SK-N-SH treated with all-trans-retinoic acid at 6 μM for 48 hours (cell line): ENCODE measurements at regions not wholly inside any gene's neighbourhood (a gene's known extent, or its start where the extent isn't known, plus 50 kb on each side); places are given as distances from the start of the nearest gene placed in this dataset.

Source experiments
- ATAC-seq: fragments of 200-7000 bp; cut with Tn5 transposase; 3 replicates; pipeline ENCODE4 v1.9.1; 2020; ENCODE audit warnings: mild to moderate bottlenecking, moderate library complexity
- ARNTL ChIP-seq: fragments of 450-650 bp; formaldehyde crosslinking; IDR thresholded peaks from 2 replicates; pipeline ENCODE4 v1.5.0; 2020; ENCODE audit warnings: low read depth, mild to moderate bottlenecking, moderate library complexity, borderline replicate concordance
- CSDC2 ChIP-seq: fragments of 250-450 bp; sonication (Bioruptor Pico); IDR thresholded peaks from 2 replicates; pipeline ENCODE4 v1.5.0; 2020; ENCODE audit warnings: mild to moderate bottlenecking, moderate library complexity
- ESRRG ChIP-seq: fragments of 250-450 bp; sonication (Bioruptor Pico); IDR thresholded peaks from 2 replicates; pipeline ENCODE4 v1.6.1; 2021; ENCODE audit warnings: mild to moderate bottlenecking
- GLIS3 ChIP-seq: fragments of 250-450 bp; sonication (Bioruptor Pico); IDR thresholded peaks from 2 replicates; pipeline ENCODE4 v1.5.0; 2020; ENCODE audit warnings: mild to moderate bottlenecking, moderate library complexity
- ISL1 ChIP-seq: fragments of 250-450 bp; sonication (Bioruptor Pico); IDR thresholded peaks from 2 replicates; pipeline ENCODE4 v2.1.2; 2022; ENCODE audit warnings: mild to moderate bottlenecking, moderate library complexity
- OSR1 ChIP-seq: fragments of 250-450 bp; sonication (Bioruptor Pico); IDR thresholded peaks from 2 replicates; pipeline ENCODE4 v1.8.0; 2022; ENCODE audit warnings: moderate library complexity, mild to moderate bottlenecking, inconsistent platforms
- PPARA ChIP-seq: fragments of 250-450 bp; sonication (Bioruptor Pico); IDR thresholded peaks from 2 replicates; pipeline ENCODE4 v1.5.0; 2020; ENCODE audit warnings: mild to moderate bottlenecking, borderline replicate concordance
- RARB ChIP-seq: fragments of 250-450 bp; sonication (Bioruptor Pico); IDR thresholded peaks from 2 replicates; pipeline ENCODE4 v1.8.0; 2021; ENCODE audit warnings: mild to moderate bottlenecking, moderate library complexity
- SNAI2 ChIP-seq: fragments of 250-450 bp; sonication (Bioruptor Pico); IDR thresholded peaks from 2 replicates; pipeline ENCODE4 v1.5.0; 2020; ENCODE audit warnings: mild to moderate bottlenecking, moderate library complexity
- TCF4 ChIP-seq: fragments of 250-450 bp; sonication (Bioruptor Pico); IDR thresholded peaks from 2 replicates; pipeline ENCODE4 v1.8.0; 2021; ENCODE audit warnings: mild to moderate bottlenecking, moderate library complexity, borderline replicate concordance
- TOX ChIP-seq: fragments of 250-450 bp; sonication (Bioruptor Pico); IDR thresholded peaks from 2 replicates; pipeline ENCODE4 v1.8.0; 2021; ENCODE audit warnings: mild to moderate bottlenecking, moderate library complexity, borderline replicate concordance
- ZC3H10 ChIP-seq: fragments of 250-450 bp; sonication (Bioruptor Pico); IDR thresholded peaks from 2 replicates; pipeline ENCODE4 v1.5.1; 2021; ENCODE audit warnings: mild to moderate bottlenecking, moderate library complexity
- ZFP3 ChIP-seq: fragments of 250-450 bp; sonication (Bioruptor Pico); IDR thresholded peaks from 2 replicates; pipeline ENCODE4 v1.5.0; 2020; ENCODE audit warnings: mild to moderate bottlenecking, moderate library complexity
- ZFP30 ChIP-seq: fragments of 450-650 bp; formaldehyde crosslinking; IDR thresholded peaks from 2 replicates; pipeline ENCODE4 v1.5.0; 2022; ENCODE audit warnings: mild to moderate bottlenecking, moderate library complexity
- ZNF565 ChIP-seq: fragments of 450-650 bp; formaldehyde crosslinking; conservative IDR thresholded peaks from 2 replicates; pipeline ENCODE4 v1.5.0; 2020; ENCODE audit warnings: low read depth, mild to moderate bottlenecking, moderate library complexity
- ZNF70 ChIP-seq: fragments of 450-650 bp; formaldehyde crosslinking; IDR thresholded peaks from 2 replicates; pipeline ENCODE4 v1.5.0; 2020; ENCODE audit warnings: mild to moderate bottlenecking, moderate library complexity
- ZNF8 ChIP-seq: fragments of 450-650 bp; formaldehyde crosslinking; IDR thresholded peaks from 2 replicates; pipeline ENCODE4 v1.5.0; 2020; ENCODE audit warnings: mild to moderate bottlenecking, moderate library complexity
- TF ChIP-seq, protein P1 (sequence below): fragments of 250-450 bp; sonication (Bioruptor Pico); IDR thresholded peaks from 2 replicates; pipeline ENCODE4 v1.8.0; 2021; ENCODE audit warnings: low read depth, mild to moderate bottlenecking, moderate library complexity, borderline replicate concordance
- TF ChIP-seq, protein P2 (sequence below): fragments of 250-450 bp; sonication (Bioruptor Pico); IDR thresholded peaks from 2 replicates; pipeline ENCODE4 v1.5.1; 2020; ENCODE audit warnings: low read depth, mild to moderate bottlenecking, moderate library complexity
- TF ChIP-seq, protein P3 (sequence below): fragments of 250-450 bp; sonication (Bioruptor Pico); IDR thresholded peaks from 2 replicates; pipeline ENCODE4 v1.5.1; 2021; ENCODE audit warnings: mild to moderate bottlenecking, moderate library complexity
- TF ChIP-seq, protein P4 (sequence below): fragments of 250-450 bp; sonication (Bioruptor Pico); IDR thresholded peaks from 2 replicates; pipeline ENCODE4 v1.8.0; 2020; ENCODE audit warnings: mild to moderate bottlenecking, moderate library complexity, borderline replicate concordance
- TF ChIP-seq, protein P5 (sequence below): fragments of 250-450 bp; sonication (Bioruptor Pico); IDR thresholded peaks from 2 replicates; pipeline ENCODE4 v1.5.0; 2020; ENCODE audit warnings: mild to moderate bottlenecking, moderate library complexity

DNA sequence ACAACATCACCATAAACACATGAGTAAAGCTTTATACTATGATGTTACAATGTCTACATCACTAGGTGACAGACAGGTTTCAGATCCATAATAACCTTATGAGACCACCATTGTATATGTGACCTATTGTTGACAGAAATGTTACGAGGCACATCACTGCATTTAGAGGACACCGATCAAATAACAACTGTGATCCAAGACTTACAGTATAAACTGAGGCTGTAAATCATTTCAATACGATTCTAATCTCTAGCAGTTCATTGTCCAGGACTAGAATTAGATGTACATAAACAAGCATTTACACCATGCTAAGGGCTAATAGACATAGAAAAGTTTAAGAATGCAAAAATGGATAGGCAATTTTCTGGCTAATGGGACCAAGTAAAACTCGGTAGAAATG, 491.9 kb upstream of the ROBO1 start:
- ATAC-seq = no peak
- no peak for TF ChIP-seq ZNF70 (CRISPR knock-in tag)
- TF ChIP-seq, protein P1, sequence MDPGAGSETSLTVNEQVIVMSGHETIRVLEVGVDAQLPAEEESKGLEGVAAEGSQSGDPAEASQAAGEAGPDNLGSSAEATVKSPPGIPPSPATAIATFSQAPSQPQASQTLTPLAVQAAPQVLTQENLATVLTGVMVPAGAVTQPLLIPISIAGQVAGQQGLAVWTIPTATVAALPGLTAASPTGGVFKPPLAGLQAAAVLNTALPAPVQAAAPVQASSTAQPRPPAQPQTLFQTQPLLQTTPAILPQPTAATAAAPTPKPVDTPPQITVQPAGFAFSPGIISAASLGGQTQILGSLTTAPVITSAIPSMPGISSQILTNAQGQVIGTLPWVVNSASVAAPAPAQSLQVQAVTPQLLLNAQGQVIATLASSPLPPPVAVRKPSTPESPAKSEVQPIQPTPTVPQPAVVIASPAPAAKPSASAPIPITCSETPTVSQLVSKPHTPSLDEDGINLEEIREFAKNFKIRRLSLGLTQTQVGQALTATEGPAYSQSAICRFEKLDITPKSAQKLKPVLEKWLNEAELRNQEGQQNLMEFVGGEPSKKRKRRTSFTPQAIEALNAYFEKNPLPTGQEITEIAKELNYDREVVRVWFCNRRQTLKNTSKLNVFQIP (CRISPR knock-in tag) = no peak
- TF ChIP-seq, protein P2, sequence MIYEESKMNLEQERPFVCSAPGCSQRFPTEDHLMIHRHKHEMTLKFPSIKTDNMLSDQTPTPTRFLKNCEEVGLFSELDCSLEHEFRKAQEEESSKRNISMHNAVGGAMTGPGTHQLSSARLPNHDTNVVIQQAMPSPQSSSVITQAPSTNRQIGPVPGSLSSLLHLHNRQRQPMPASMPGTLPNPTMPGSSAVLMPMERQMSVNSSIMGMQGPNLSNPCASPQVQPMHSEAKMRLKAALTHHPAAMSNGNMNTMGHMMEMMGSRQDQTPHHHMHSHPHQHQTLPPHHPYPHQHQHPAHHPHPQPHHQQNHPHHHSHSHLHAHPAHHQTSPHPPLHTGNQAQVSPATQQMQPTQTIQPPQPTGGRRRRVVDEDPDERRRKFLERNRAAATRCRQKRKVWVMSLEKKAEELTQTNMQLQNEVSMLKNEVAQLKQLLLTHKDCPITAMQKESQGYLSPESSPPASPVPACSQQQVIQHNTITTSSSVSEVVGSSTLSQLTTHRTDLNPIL (CRISPR knock-in tag) = no peak
- TF ChIP-seq ZNF565 = no peak
- no peak for TF ChIP-seq SNAI2 (CRISPR knock-in tag)
- no peak for TF ChIP-seq ZFP3
- no peak for TF ChIP-seq ESRRG (CRISPR knock-in tag)
- no peak for TF ChIP-seq ISL1 (CRISPR knock-in tag)
- TF ChIP-seq PPARA (CRISPR knock-in tag) = no peak
- no peak for TF ChIP-seq CSDC2 (CRISPR knock-in tag)
- no peak for TF ChIP-seq TCF4 (CRISPR knock-in tag)
- TF ChIP-seq ARNTL = no peak

DNA sequence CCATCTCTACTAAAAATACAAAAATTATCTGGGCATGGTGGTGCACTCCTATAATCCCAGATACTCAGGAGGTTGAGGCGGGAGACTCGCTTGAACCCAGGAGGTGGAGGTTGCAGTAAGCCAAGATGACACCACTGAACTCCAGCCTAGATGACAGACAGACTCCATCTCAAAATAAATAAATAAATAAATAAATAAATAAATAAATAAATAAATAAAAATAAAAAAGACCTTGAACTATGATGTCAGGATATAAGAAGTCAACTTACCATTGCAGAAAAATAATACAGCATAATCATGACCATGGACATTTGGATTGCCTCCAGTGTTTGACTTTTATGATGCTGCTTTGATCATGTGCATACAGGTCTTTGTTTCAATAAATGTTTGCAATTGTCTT, 484.3 kb upstream of the ROBO1 start:
- TF ChIP-seq GLIS3 (CRISPR knock-in tag) (no peak), ZNF70 (CRISPR knock-in tag) (no peak), TCF4 (CRISPR knock-in tag) (no peak), PPARA (CRISPR knock-in tag) (no peak), TOX (no peak), ZFP3 (no peak), RARB (CRISPR knock-in tag) (no peak), CSDC2 (CRISPR knock-in tag) (no peak), ARNTL (no peak)
- TF ChIP-seq, protein P3, sequence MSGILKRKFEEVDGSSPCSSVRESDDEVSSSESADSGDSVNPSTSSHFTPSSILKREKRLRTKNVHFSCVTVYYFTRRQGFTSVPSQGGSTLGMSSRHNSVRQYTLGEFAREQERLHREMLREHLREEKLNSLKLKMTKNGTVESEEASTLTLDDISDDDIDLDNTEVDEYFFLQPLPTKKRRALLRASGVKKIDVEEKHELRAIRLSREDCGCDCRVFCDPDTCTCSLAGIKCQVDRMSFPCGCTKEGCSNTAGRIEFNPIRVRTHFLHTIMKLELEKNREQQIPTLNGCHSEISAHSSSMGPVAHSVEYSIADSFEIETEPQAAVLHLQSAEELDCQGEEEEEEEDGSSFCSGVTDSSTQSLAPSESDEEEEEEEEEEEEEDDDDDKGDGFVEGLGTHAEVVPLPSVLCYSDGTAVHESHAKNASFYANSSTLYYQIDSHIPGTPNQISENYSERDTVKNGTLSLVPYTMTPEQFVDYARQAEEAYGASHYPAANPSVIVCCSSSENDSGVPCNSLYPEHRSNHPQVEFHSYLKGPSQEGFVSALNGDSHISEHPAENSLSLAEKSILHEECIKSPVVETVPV (CRISPR knock-in tag) = no peak
- TF ChIP-seq, protein P4, sequence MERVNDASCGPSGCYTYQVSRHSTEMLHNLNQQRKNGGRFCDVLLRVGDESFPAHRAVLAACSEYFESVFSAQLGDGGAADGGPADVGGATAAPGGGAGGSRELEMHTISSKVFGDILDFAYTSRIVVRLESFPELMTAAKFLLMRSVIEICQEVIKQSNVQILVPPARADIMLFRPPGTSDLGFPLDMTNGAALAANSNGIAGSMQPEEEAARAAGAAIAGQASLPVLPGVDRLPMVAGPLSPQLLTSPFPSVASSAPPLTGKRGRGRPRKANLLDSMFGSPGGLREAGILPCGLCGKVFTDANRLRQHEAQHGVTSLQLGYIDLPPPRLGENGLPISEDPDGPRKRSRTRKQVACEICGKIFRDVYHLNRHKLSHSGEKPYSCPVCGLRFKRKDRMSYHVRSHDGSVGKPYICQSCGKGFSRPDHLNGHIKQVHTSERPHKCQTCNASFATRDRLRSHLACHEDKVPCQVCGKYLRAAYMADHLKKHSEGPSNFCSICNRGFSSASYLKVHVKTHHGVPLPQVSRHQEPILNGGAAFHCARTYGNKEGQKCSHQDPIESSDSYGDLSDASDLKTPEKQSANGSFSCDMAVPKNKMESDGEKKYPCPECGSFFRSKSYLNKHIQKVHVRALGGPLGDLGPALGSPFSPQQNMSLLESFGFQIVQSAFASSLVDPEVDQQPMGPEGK = no peak
- no peak for ATAC-seq

DNA sequence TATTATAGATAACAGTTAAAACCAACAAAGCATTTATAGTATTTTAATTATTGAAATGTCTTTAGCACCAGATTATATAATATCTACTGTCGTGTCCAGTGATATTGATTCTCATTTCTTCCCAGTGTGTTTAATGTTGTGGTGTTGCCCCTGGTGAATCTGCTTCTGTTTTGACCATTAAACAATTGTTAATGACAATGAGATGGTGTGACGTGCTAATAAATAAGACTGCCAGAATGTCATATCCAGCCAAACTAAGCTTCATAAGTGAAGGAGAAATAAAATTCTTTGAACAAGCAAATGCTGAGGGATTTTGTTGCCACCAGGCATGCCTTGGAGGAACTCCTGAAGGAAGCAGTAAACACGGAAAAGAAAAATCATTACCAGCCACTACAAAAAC, 480.0 kb upstream of the ROBO1 start:
- TF ChIP-seq ZNF70 (CRISPR knock-in tag) = no peak
- TF ChIP-seq ISL1 (CRISPR knock-in tag) = no peak
- TF ChIP-seq GLIS3 (CRISPR knock-in tag) = no peak
- TF ChIP-seq, protein P4 = no peak
- TF ChIP-seq, protein P2 (CRISPR knock-in tag) = no peak
- TF ChIP-seq, protein P1 (CRISPR knock-in tag) = no peak
- no peak for TF ChIP-seq OSR1 (CRISPR knock-in tag)
- TF ChIP-seq ZNF8 (CRISPR knock-in tag) = no peak
- TF ChIP-seq ARNTL = no peak
- no peak for TF ChIP-seq ZC3H10 (CRISPR knock-in tag)
- TF ChIP-seq PPARA (CRISPR knock-in tag) = no peak
- TF ChIP-seq, protein P3 (CRISPR knock-in tag) = no peak
- TF ChIP-seq, protein P5, sequence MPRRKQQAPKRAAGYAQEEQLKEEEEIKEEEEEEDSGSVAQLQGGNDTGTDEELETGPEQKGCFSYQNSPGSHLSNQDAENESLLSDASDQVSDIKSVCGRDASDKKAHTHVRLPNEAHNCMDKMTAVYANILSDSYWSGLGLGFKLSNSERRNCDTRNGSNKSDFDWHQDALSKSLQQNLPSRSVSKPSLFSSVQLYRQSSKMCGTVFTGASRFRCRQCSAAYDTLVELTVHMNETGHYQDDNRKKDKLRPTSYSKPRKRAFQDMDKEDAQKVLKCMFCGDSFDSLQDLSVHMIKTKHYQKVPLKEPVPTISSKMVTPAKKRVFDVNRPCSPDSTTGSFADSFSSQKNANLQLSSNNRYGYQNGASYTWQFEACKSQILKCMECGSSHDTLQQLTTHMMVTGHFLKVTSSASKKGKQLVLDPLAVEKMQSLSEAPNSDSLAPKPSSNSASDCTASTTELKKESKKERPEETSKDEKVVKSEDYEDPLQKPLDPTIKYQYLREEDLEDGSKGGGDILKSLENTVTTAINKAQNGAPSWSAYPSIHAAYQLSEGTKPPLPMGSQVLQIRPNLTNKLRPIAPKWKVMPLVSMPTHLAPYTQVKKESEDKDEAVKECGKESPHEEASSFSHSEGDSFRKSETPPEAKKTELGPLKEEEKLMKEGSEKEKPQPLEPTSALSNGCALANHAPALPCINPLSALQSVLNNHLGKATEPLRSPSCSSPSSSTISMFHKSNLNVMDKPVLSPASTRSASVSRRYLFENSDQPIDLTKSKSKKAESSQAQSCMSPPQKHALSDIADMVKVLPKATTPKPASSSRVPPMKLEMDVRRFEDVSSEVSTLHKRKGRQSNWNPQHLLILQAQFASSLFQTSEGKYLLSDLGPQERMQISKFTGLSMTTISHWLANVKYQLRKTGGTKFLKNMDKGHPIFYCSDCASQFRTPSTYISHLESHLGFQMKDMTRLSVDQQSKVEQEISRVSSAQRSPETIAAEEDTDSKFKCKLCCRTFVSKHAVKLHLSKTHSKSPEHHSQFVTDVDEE (CRISPR knock-in tag) = no peak
- TF ChIP-seq ZFP30 (CRISPR knock-in tag) = no peak
- TF ChIP-seq ZNF565 = no peak
- no peak for ATAC-seq
